Small intestine (tissue), 7 donors: ENCODE measurements at regions not wholly inside any gene's neighbourhood (a gene's known extent, or its start where the extent isn't known, plus 50 kb on each side); places are given as distances from the start of the nearest gene placed in this dataset.

Experiments used
- DNase-seq, 2 donors: peaks; one replicate each; pipeline versions ENCODE4 v3.0.0 to v3.0.0-alpha.2; 2013
- FAIRE-seq: peaks from 2 replicates; lab custom pipeline; 2012; peaks lifted over from hg19 to GRCh38; lab: Jason Lieb, UNC
- H3K27ac ChIP-seq, 3 donors: one replicate each; pipeline ENCODE4 v1.5.1; 2013; ENCODE audit warnings: low read length in 2 of 3, mild to moderate bottlenecking in 2 of 3, control low read depth in 1 of 3, inconsistent platforms in 1 of 3, low read depth in 1 of 3, moderate library complexity in 1 of 3
- H3K27me3 ChIP-seq, 3 donors: one replicate each; pipeline ENCODE4 v1.6.1; 2013; ENCODE audit warnings: low read length in 3 of 3, inconsistent platforms in 1 of 3; ENCODE audit not compliant: control insufficient read depth in 3 of 3, insufficient read depth in 3 of 3
- H3K36me3 ChIP-seq, 3 donors: one replicate each; pipeline ENCODE4 v1.6.1; 2013; ENCODE audit warnings: low read length in 3 of 3, inconsistent platforms in 1 of 3, low read depth in 1 of 3, mild to moderate bottlenecking in 1 of 3, moderate library complexity in 1 of 3; ENCODE audit not compliant: control insufficient read depth in 3 of 3, insufficient read depth in 2 of 3
- H3K4me1 ChIP-seq, 3 donors: one replicate each; pipeline ENCODE4 v1.6.1; 2013; ENCODE audit warnings: low read length in 2 of 3, inconsistent platforms in 1 of 3, low read depth in 1 of 3, mild to moderate bottlenecking in 1 of 3, moderate library complexity in 1 of 3; ENCODE audit not compliant: control insufficient read depth in 3 of 3, insufficient read depth in 2 of 3
- H3K4me3 ChIP-seq, 3 donors: one replicate each; pipeline ENCODE4 v1.5.1; 2013; ENCODE audit warnings: low read length in 3 of 3, control low read depth in 1 of 3, inconsistent platforms in 1 of 3, low read depth in 1 of 3, mild to moderate bottlenecking in 1 of 3, moderate library complexity in 1 of 3
- H3K9me3 ChIP-seq, 2 donors: one replicate each; pipeline ENCODE4 v1.6.1; 2013; ENCODE audit warnings: low read depth in 1 of 2, low read length in 1 of 2; ENCODE audit not compliant: control insufficient read depth in 2 of 2, insufficient read depth in 1 of 2
- WGBS, 3 donors: extraction: QIAGEN DNeasy Blood & Tissue Kit; methylation state at CpG; one replicate each; pipeline ENCODE4 v1.1.7; 2013; 5-methylcytosine and 5-hydroxymethylcytosine counted together
- donor health status: healthy with polysubstance abuse.
- donor health status: control.
- donor health status: control.
- donor health status: Bipolar disorder and iron deficiency.
- donor health status: healthy.

DNA sequence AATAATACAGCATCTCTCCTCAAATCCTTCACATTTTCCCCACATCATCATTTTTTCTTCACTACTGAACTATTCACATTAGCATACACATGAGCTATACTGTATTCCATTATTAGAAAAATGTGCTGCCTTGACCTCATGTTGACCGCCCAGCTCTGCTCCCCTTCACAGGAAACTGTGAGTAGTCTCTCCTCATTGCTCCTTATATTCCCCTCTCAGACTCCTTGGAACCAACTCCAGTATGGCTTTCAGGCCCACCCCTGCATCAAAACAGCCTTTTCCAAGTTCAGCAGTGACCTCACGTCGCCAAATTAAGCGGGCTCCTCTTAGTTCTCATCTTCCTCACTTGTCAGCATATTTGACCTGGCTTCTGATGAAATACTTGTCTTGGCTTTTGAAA lies 59.2 kb upstream of the SPAG17 start:
- H3K27ac ChIP-seq = no peak overlapping the region
- whole genome bisulfite sequencing, 3 donors = 30 to 46% (median 41%) methylated on average over 3 to 4 of the region's 4 CpGs
- no peak overlapping the region for H3K4me3 ChIP-seq
- DNase-seq (no peak), FAIRE-seq (no peak)
- no peaks in the 10 kb centered on the region for H3K27me3 ChIP-seq
- no peaks in the 10 kb centered on the region for H3K36me3 ChIP-seq
- no peaks in the 10 kb centered on the region for H3K4me1 ChIP-seq
- peaks cover 0 to 3% of the 10 kb centered on the region in 2 donors for H3K9me3 ChIP-seq

DNA sequence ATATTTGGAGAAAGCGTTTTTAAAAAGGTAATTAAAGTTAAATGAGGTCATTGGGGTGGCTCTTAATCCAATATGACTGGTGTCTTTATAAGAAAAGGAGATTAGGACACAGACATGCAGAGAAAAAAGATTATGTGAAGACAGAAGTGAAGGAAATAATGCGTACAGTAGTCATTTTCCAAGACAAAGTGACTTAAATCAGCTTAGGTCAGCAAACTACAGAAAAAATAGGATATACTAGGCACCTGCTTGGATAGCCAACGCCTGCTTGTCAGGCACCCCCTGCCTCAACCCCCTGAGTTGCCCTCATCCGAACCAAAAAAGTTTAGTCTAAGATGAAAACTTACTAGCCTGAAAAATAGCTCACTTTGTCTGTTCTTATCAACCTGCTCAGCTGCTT lies 58.2 kb upstream of the SPAG17 start:
- Histone ChIP-seq H3K27me3 (no peaks in the 10 kb centered on the region), H3K4me3 (no peak overlapping the region), H3K9me3 (peaks cover 0 to 7% of the 10 kb centered on the region in 2 donors), H3K27ac (no peak overlapping the region), H3K36me3 (no peaks in the 10 kb centered on the region), H3K4me1 (no peaks in the 10 kb centered on the region)
- WGBS, 3 donors = 59 to 74% (median 63%) methylated on average over 4 of the region's 4 CpGs
- FAIRE-seq (no peak), DNase-seq (no peak)
